GM21619 (cell line): ENCODE measurements at regions not wholly inside any gene's neighbourhood (a gene's known extent, or its start where the extent isn't known, plus 50 kb on each side); places are given as distances from the start of the nearest gene placed in this dataset.

ENCODE experiments used
- ATAC-seq: cut with Tn5 transposase; IDR thresholded peaks from one replicate; pipeline ENCODE4 v1.9.1; 2021; ENCODE audit not compliant: unreplicated experiment

DNA sequence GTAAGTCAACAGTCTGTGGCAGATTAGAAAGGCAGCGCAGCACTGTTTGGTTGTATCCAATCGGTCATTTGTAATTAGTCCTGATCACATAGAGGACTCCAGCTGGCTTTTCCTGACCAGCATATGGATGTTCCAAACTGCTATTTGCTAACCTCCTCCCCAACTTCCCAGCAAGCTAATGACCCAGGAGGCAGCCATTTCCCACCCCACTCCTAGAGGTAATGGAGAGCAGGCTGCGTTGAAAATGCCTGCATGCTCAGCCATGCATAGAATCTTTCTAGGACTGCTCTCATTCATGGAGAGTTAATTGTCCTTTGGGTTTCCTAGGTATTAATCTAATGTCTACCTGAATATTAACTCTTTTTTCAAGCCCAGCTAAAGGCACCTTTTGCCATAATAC lies 850.6 kb upstream of the WWC1 start:
- ATAC-seq, result no peak

DNA sequence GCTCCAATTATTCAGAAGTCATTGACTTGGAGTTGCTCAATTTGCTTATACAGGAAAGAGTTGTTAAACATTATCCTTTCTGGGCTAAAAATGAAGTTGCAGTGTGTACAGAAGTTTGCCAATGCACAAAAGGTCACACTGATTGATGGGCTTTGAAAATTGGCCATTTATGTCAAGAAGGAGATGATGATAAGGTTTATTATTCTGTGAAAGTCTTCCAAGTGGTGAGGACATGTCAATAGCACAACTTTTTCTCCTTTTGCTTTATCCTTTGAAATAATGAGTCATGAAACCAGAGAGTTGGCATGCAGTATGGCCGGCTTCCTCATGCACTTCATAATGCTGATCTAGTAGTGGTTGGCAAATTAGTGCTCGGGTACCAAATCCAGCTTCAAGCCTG lies 848.5 kb upstream of the WWC1 start:
- no peak for ATAC-seq

DNA sequence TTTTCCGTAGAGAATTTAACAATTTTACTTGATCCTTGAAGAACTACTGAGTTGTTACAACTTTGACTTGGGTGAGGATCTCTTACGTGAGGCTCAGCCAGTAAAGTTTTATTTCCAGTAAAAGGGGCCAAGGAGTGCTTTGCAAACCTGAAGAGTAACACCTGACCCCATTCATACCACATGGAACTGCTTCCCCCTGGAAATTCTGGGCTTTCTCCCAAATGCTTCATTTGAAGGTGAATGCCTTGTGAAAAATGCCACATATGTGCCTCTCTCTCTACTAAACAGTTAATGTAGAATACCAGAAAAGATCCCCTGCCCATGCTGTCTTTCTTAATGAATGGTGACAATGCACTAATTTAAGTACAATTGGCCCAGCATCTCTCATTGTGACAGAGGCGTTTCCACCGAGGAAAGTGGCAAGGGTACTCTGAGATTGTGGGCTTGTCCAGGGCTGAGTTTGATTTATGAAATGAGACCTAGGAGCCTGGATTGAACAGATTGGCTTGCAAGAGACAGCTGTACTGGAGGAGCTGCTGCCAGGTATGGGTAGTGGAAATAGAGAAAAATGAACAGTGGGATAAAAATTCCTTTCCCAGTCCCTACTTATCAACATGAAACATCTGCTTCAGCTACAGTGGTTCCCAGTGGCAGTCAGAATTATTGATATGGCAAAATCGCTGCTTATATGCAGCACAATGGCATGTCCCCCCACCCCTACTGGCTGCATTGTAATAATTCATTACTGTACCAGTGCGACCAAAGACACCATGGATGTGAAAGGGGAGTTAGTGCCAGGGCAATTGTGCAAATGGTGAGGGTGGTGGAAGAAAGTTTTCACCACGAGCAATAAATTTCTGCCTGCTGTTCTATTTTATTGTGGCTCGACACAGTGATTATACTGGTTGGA lies 843.7 kb upstream of the WWC1 start:
- no peak for ATAC-seq

DNA sequence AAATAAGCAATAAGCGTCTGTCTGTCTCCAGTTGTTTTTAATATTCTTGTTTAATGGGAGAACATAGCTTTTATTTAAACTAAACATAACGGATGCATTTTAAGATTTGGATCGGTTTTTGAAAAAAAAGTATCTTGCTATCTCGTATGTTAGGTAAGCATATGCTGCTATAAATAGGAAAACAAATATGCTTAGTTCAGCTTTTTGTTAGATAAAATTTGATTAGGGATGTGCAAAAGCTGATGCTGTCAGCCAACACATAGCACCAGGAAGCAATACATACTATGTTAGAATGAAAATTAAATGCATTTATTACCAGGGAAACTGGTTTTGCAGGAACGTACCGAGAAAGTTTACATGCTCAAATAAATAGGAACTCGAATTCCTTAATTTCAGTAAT lies 843.1 kb upstream of the WWC1 start:
- no peak for ATAC-seq

DNA sequence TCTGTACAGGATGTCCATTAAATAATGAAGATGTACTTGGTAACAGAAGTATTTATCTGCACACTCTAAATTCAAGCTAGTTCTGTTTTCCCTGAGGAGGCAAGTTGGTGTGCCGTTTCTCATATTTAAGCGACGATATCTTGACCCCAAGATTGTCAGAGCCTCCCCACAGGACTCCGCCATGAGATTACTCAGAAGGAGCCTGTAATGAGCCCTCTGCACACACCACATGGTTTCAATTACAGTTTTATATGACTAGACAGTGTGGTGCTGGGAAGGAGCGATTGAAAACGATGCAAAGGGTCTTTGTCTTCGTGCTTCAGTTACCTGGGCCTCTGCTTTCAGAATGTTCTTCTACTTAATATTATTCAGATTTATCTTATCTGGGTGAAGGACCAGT lies 840.4 kb upstream of the WWC1 start:
- ATAC-seq, result no peak

DNA sequence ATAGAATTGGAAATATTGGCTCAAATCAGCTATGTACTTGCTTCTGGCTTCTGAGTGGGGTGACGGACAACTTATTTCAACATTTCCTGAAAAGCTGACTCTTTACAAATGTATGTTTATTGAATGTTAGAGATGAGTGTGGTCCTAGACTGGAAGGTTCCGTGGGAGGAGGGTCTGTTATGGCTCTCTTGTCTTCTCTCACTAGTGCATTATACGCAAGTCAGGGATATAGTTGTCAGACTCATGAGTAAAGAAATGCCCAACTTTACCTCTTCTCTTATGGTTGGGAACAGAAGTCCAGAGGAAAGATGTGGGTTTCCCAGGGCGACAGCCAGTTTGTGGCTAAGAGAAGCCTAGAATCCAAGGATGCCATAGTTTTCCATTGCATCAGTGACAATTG lies 839.3 kb upstream of the WWC1 start:
- no peak for ATAC-seq

DNA sequence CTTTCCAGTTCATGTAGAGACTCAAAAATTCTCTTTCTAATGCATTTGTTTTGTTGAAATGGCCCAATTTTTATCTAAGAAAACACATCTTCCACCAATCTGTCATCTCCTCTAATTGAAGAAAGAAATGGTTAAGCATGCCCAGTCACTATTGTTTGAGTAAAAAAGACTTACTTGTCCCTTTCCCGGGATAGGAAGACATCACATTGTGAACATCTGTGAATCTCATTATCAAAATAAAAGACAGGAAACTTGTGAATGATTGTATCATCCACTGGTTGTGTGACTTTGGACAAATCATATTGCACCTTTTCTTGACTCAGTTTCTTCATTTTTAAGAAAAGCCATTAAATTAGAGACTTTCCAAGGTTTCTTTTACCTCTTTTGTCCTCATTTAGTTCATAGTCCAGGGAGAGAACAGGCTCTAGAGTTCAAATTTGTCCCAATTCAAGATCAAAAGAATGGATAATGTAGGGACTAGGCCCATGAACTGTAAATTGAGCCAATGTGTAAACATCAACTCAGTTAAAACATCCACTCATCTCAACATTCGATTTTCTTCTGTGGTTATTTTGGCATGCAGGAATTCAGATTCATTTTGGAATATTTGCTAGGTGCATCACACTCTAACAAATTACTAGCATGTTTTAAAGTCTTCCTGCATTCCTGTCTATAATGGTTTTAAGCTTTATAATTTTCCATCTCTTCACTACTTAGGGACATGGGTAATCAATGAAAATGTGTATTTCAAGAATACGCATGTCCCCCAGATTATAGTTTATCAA lies 838.0 kb upstream of the WWC1 start:
- ATAC-seq, result no peak

DNA sequence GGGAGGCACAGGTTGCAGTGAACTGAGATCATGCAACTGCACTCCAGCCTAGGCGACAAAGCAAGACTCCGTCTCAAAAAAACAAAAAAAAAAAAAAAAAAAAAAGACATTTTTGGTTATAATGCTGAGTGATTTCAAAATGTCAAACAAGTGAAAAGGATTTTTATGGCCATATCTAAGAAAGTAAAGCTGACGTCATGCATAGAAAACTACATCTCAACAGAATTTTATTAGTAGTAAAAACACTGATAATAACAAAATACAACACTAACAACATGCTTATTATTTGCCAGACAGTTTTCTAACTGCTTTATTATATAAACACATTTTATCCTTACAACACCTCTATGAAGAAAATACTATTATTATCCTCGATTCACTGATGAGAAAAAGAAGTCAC lies 833.0 kb upstream of the WWC1 start:
- ATAC-seq, result no peak

DNA sequence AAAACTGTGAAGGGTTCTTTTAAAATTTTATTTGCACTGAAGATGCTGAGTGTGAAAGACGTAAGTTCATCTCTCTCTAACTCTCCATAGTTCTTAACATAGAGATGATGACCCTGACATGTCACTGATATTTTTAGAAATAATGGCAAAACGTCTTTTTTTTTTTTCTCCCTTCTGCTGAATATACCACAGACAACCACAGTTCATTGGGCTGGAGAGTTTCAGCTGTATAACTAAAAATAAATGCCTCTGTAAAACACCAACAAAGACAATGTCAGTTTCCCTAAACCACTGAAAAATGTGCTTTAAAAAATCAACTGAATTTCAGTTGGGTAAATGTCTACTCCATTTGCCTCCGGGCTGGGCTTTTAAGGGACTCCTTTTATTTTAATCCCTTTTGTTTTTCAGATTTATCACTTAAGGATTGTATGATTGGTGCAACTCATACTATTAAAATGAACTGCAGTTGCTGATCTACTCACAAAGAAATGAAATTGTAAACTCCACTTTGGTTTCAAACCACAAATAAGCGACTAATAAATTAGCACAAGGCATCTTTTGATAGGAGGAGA lies 830.9 kb upstream of the WWC1 start:
- no peak for ATAC-seq

DNA sequence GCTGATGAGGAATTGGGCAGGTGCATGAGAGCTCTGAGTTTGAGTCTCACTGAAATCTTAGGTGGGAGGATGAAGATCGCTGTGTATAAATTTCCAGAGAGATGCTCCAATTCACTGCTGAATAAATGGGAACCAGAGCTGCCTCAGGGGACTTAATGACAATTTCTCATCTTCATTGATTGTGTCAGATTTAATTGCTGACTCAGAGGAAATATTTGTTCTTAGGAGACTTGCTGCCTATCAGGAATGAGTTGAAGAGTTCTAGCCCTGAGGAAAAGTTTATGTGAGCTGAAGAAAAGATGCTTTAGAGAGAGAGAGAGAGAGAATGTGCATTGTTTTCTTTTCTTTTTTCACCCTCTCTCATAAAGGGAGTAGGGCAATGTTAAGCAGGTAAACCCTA lies 827.5 kb upstream of the WWC1 start:
- no peak for ATAC-seq

DNA sequence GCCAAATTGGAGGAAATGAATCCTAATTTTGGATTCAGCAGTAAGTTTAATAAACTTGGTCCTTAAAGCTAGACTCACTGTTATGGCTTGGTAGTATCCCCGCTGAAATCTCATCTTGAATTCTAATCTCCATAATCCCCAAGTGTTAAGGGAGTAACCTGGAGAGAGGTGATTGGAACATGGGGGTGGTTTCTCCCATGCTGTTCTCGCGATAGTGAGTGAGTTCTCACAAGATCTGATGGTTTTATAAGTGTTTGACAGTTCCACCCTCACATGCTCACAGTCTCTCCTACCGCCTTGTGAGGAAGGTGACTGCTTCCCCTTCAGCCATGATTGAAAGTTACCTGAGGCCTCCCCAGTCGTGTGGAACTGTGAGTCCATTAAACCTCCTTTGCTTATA lies 824.5 kb upstream of the WWC1 start:
- no peak for ATAC-seq

DNA sequence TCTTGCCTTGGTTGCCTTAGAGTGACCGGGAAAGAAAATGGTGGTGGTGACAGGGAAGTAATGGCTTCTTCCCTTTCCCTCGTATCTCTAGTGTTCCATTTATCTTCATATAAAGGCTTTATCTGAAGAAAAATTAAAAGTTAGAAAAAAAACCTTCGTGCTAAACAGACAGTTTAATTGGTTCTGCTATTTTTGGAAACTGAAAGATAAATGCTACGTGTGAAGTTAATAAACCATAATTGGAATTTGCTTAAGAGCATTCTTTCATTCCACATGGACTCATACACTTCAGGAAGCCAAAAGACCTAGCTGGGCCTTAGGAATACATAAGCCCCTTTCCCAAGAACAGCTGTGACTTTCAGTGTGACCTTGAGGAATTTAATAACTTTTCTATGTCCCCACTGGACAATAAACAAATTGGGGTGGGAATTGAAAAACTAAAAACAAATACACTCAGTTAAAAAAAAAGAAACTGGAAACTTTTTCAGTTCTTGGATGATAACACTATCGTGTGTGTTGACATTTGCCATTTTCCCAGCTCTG lies 818.8 kb upstream of the WWC1 start:
- ATAC-seq, result no peak

DNA sequence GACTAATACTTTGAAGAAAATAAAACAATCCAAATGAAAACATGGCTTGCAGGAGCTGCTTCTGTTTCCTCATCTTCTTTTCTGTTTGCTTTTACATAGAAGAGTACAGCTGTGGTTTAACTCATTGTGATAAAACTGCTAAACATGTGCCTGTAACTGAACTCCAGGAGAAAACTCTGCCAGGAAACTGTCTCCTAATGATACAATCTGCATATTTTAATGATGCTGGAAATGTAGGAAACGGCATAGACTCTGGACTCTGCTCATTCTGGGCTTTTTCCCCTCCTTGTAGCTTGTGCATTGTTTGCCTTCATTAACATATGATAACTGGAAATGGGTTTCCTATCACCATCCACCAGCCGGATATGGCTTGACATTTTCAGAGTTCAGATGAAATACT lies 813.3 kb upstream of the WWC1 start:
- ATAC-seq, result no peak

DNA sequence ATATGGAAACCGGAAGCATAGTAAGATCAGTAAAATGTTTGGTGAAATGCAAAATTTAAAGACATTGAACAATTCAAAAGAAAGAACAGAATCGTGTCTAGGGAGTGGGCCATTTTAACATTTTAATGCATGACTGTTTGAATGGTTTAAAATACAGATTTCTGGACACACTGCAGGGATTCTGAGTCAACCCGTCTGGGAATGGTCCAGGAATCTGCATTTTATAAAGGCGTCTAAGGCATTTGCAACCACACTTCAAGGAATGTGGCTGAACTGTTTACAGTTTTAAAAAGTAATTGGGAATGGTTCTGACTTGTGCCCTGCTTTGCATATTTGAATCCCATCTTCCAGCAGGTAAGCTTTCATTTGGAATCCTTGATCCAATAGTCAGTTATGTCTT lies 811.7 kb upstream of the WWC1 start:
- no peak for ATAC-seq

DNA sequence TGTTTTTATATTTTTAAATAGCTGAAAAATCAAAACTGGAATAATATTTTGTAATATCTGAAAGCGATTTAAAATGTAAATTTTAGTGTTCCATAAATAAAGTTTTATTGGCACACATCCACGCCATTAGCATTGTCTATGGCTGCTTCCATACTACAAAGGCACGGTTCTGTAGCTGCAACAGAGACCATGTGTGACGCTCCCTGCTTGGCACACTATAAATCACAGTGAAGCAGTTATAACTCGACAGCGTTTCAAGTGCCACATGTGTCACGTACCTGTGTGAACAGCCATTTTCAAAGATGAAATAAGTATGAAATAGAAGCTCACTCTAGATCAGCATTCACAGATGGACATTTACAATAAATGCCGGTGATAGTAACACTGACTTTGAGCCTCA lies 810.1 kb upstream of the WWC1 start:
- no peak for ATAC-seq

DNA sequence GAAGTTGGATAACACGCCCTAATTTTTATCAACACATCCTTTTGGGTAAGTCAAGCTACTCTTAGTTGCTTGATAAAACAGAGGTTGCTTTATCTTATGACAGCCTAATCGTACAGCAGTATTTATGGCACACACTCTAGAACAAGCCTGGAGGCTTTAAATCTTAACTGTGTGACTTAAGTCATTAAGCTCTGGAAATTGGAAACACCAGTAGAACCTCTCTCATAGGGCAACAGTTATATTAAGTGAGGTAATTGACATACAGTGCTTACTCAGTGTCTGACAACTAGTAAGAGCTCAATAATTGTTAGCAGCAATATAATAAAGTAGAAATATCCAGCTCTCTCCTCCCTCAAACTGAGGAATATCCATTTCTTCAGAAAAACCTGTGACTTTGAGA lies 808.9 kb upstream of the WWC1 start:
- no peak for ATAC-seq

DNA sequence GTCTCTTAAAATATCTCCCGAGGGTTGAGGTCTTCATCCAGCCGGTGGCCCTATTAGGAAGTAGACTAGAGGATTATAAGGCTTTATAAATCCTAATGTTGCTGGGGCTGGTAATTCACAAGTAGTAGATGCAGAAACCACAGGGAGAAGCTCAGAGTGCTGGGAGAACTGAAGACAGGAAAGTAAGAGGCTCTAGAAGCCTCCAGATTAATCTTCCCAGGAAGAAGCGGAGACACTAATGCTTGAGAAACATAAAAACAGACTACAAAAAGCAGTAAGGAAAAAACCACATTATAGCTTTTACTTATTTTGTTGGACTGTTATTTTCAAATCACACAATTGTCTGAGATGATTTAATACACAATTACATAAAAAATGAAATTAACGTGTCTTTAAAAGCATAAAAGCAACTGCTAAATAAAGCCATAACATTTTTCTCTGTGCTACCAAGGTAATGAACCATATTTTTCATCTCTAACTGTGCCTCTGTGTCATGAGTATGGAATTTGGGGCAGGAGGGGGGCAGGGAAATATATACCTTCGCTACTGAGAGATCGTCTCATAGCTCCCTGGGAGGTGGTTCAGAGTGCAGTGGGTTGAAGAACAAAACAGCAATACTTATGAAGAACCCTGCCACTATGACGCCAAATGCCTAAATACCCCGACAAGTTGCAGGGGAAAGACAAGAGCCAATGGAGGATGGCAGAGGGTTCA lies 806.2 kb upstream of the WWC1 start:
- no peak for ATAC-seq

DNA sequence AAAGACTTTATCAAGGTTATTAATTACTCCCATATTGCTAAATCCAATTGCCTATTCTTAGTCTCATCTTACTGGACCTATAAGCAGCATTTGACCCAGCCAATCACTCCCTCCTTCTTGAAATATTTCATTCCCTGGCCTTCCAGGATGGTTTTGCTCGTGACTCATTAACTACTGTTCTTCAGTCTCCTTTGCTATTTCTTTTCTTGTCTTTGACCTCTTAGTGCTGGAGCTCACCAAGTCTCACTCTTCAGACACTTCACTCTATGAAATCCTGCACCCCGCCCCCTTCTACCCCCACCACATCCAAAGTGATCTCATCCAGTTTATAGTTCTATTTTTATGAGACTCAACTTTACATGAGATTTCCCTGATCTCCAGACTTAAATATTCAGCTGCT lies 803.1 kb upstream of the WWC1 start:
- ATAC-seq, result no peak

DNA sequence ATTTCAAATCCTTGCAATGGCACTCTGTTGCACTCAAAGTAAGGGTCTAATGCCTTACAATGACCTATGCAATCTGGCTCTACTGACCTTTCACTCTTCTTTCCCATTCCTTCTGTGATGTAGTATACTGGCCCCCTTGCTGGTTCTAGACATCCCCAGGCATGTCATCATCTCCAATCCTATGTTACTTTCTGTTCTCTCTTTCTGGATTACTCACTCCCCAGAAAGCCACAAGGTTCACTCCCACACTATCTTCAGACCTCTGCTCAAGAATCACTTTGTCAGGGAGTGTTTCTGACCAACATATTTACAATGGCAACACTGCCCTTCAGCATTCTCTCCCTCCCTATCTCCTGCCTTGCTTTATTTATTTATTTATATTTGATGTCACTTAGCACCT lies 802.2 kb upstream of the WWC1 start:
- ATAC-seq, result no peak

DNA sequence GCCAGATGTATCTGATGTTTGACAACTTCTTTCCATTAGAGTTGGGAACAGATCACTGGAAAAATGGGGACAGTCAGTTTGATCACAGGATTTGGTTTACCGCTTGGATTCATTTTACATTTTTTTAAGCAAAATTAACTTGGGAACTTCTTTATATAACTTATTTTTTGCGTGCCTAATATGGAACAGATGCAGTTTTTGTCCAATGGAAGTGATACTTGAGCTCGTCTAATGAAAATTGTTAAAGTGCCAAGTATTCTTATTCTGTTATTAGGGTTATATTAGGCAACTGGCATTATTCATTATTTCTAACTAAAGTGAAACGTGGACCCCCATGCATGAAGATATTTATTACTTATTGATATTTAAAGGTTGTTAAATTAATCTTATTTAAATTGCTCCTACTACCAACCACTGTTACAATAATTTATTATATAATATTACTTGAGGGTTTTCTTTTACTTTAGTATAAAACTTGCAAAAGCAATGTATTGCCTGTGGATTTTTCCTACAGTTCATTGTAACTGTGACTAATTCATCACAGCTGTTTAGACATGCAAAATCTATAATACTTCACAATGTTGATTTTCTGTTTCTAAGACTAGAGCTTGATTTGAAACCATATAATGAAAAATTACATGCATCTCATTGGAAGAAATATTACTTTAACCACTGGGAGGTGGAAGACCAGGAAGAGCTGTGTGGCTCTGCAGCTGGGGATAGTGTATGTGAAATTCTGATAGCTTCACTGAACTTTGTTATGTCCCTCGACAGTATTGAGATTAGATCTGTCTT lies 787.3 kb upstream of the WWC1 start:
- ATAC-seq, result no peak
